H9 (cell line): ENCODE measurements at regions not wholly inside any gene's neighbourhood (a gene's known extent, or its start where the extent isn't known, plus 50 kb on each side); places are given as distances from the start of the nearest gene placed in this dataset.
"Not testable (repeated sequence)": the region's sequence is repeated elsewhere in the genome, so short reads cannot be mapped to it uniquely, and the experiment has no call there.

Experiments used
- DNase-seq: peaks from one replicate; pipeline ENCODE4 v3.0.0-alpha.2; 2017
- H2AFZ ChIP-seq: one replicate; pipeline ENCODE4 v1.6.1; 2013; ENCODE audit warnings: mild to moderate bottlenecking, low read length, control low read depth, moderate library complexity
- H2AK5ac ChIP-seq: 2 replicates; pipeline ENCODE4 v1.6.1; 2013; ENCODE audit warnings: low read length, control low read depth, mixed read lengths; ENCODE audit not compliant: insufficient read length
- H2BK120ac ChIP-seq: one replicate; pipeline ENCODE4 v1.6.1; 2013; ENCODE audit warnings: low read depth, mild to moderate bottlenecking, low read length, control low read depth, inconsistent platforms; ENCODE audit not compliant: poor library complexity, severe bottlenecking
- H2BK12ac ChIP-seq: 2 replicates; pipeline ENCODE4 v1.6.1; 2013; ENCODE audit warnings: low read length, control low read depth, mixed read lengths, low read depth; ENCODE audit not compliant: insufficient read length
- H2BK15ac ChIP-seq: 2 replicates; pipeline ENCODE4 v1.6.1; 2013; ENCODE audit warnings: low read depth, low read length, control low read depth
- H2BK20ac ChIP-seq: one replicate; pipeline ENCODE4 v1.6.1; 2013; ENCODE audit warnings: low read depth, mild to moderate bottlenecking, low read length, control low read depth, inconsistent platforms; ENCODE audit not compliant: poor library complexity, severe bottlenecking
- H2BK5ac ChIP-seq: 2 replicates; pipeline ENCODE4 v1.6.1; 2013; ENCODE audit warnings: low read length, control low read depth, mixed read lengths; ENCODE audit not compliant: insufficient read length
- H3K14ac ChIP-seq: 2 replicates; pipeline ENCODE4 v1.6.1; 2013; ENCODE audit warnings: low read length, control low read depth; ENCODE audit not compliant: insufficient read depth
- H3K18ac ChIP-seq: 2 replicates; pipeline ENCODE4 v1.6.1; 2013; ENCODE audit warnings: low read depth, mild to moderate bottlenecking, mixed read lengths, low read length, control low read depth; ENCODE audit not compliant: insufficient read length
- H3K23ac ChIP-seq: 2 replicates; pipeline ENCODE4 v1.6.1; 2013; ENCODE audit warnings: low read length, control low read depth, mixed read lengths, low read depth; ENCODE audit not compliant: insufficient read length
- H3K23me2 ChIP-seq: 2 replicates; pipeline ENCODE4 v1.6.1; 2013; ENCODE audit warnings: low read depth, mild to moderate bottlenecking, mixed read lengths, low read length, control low read depth; ENCODE audit not compliant: insufficient read length, poor library complexity, severe bottlenecking
- H3K27ac ChIP-seq: 2 replicates; pipeline ENCODE4 v1.5.1; 2013; ENCODE audit warnings: low read length, control low read depth, mixed read lengths, low read depth; ENCODE audit not compliant: insufficient read length
- H3K27me3 ChIP-seq: 2 replicates; pipeline ENCODE4 v1.6.1; 2013; ENCODE audit warnings: low read length, control low read depth, inconsistent platforms; ENCODE audit not compliant: insufficient read depth
- H3K4ac ChIP-seq: 2 replicates; pipeline ENCODE4 v1.6.1; 2013; ENCODE audit warnings: low read depth, mild to moderate bottlenecking, control low read depth, inconsistent platforms, low read length, moderate library complexity
- H3K4me1 ChIP-seq: 2 replicates; pipeline ENCODE4 v1.6.1; 2013; ENCODE audit warnings: low read length, control low read depth, inconsistent platforms; ENCODE audit not compliant: insufficient read depth
- H3K4me2 ChIP-seq: 2 replicates; pipeline ENCODE4 v1.6.1; 2013; ENCODE audit warnings: low read length, control low read depth, mixed read lengths; ENCODE audit not compliant: insufficient read length, insufficient read depth
- H3K56ac ChIP-seq: 2 replicates; pipeline ENCODE4 v1.6.1; 2013; ENCODE audit warnings: low read depth, mild to moderate bottlenecking, mixed read lengths, low read length, control low read depth; ENCODE audit not compliant: insufficient read length
- H3K79me1 ChIP-seq: 2 replicates; pipeline ENCODE4 v1.6.1; 2013; ENCODE audit warnings: low read depth, mild to moderate bottlenecking, moderate library complexity, low read length, control low read depth, inconsistent platforms; ENCODE audit not compliant: insufficient read depth, poor library complexity, severe bottlenecking
- H3K79me2 ChIP-seq: 2 replicates; pipeline ENCODE4 v1.6.1; 2013; ENCODE audit warnings: low read length, control low read depth, inconsistent platforms; ENCODE audit not compliant: insufficient read depth
- H3K9ac ChIP-seq: 2 replicates; pipeline ENCODE4 v1.6.1; 2013; ENCODE audit warnings: low read length, control low read depth, mixed read lengths; ENCODE audit not compliant: insufficient read length; ENCODE audit errors: extremely low read depth
- H3K9me3 ChIP-seq: one replicate; pipeline ENCODE4 v1.6.1; 2013; ENCODE audit warnings: low read depth, low read length, inconsistent platforms; ENCODE audit not compliant: control insufficient read depth
- H3T11ph ChIP-seq: one replicate; pipeline ENCODE4 v1.6.1; 2013; ENCODE audit warnings: mild to moderate bottlenecking, low read length, control low read depth, inconsistent platforms
- H4K20me1 ChIP-seq: one replicate; pipeline ENCODE4 v1.6.1; 2013; ENCODE audit not compliant: control insufficient read depth, insufficient read length, insufficient read depth
- H4K5ac ChIP-seq: 2 replicates; pipeline ENCODE4 v1.6.1; 2013; ENCODE audit warnings: low read depth, mild to moderate bottlenecking, mixed read lengths, low read length, control low read depth; ENCODE audit not compliant: insufficient read length
- H4K8ac ChIP-seq: replicated peaks from 2 replicates; pipeline ENCODE4 v1.6.1; 2013; ENCODE audit warnings: low read length, control low read depth, mixed read lengths, low read depth; ENCODE audit not compliant: insufficient read length
- H4K91ac ChIP-seq: 2 replicates; pipeline ENCODE4 v1.6.1; 2013; ENCODE audit warnings: low read depth, mild to moderate bottlenecking, moderate library complexity, mixed read lengths, low read length, control low read depth; ENCODE audit not compliant: insufficient read length
- H3K27ac Mint-ChIP-seq, 3 experiments: 2 replicates in 2 of 3; 3 replicates in 1 of 3; pipeline ENCODE4 v1.8.0; 2020 to 2021; ENCODE audit warnings: mixed read lengths in 3 of 3, mild to moderate bottlenecking in 1 of 3, moderate library complexity in 1 of 3
- H3K27me3 Mint-ChIP-seq: 2 replicates; pipeline ENCODE4 v1.8.0; 2021; ENCODE audit warnings: low read depth, mild to moderate bottlenecking, moderate library complexity, mixed read lengths
- H3K36me3 Mint-ChIP-seq, 3 experiments: 2 replicates in 2 of 3; 3 replicates in 1 of 3; pipeline ENCODE4 v1.8.0; 2020 to 2021; ENCODE audit warnings: low read depth in 3 of 3, mixed read lengths in 3 of 3; ENCODE audit not compliant: insufficient read depth in 1 of 3
- H3K4me1 Mint-ChIP-seq, 2 experiments: 2 replicates each; pipeline ENCODE4 v1.8.0; 2020; ENCODE audit warnings: mixed read lengths in 2 of 2
- H3K4me3 Mint-ChIP-seq, 2 experiments: 2 replicates in 1 of 2; 3 replicates in 1 of 2; pipeline ENCODE4 v1.8.0; 2020 to 2021; ENCODE audit warnings: mild to moderate bottlenecking in 2 of 2, mixed read lengths in 2 of 2, moderate library complexity in 1 of 2
- H3K9me3 Mint-ChIP-seq, 2 experiments: 2 replicates in 1 of 2; 3 replicates in 1 of 2; pipeline ENCODE4 v1.8.0; 2020; ENCODE audit warnings: mild to moderate bottlenecking in 2 of 2, mixed read lengths in 2 of 2, moderate library complexity in 1 of 2
- WGBS: extraction: QIAGEN DNeasy Blood & Tissue Kit; methylation state at CpG from one replicate; pipeline ENCODE4 v1.1.7; 2013; ENCODE audit warnings: missing lambda C conversion rate, low lambda C conversion rate, mixed read lengths; ENCODE audit not compliant: insufficient read length; ENCODE audit errors: extremely low coverage; 5-methylcytosine and 5-hydroxymethylcytosine counted together

- H3K18ac ChIP-seq, H2BK12ac ChIP-seq, H2BK120ac ChIP-seq, H3K79me2 ChIP-seq, H3K9ac ChIP-seq, H4K8ac ChIP-seq, H3T11ph ChIP-seq, H3K36me3 Mint-ChIP-seq, H4K20me1 ChIP-seq, H3K4me2 ChIP-seq, H2AFZ ChIP-seq, H3K4me1 ChIP-seq, H3K56ac ChIP-seq, H4K5ac ChIP-seq, DNase-seq, H3K27me3 Mint-ChIP-seq, H2BK5ac ChIP-seq, H2AK5ac ChIP-seq, H3K9me3 ChIP-seq, H3K4me1 Mint-ChIP-seq, H3K79me1 ChIP-seq, H2BK20ac ChIP-seq, H3K23ac ChIP-seq, H3K27me3 ChIP-seq, H3K14ac ChIP-seq, H3K23me2 ChIP-seq, H3K4me3 Mint-ChIP-seq, H3K27ac ChIP-seq, H4K91ac ChIP-seq, H2BK15ac ChIP-seq, H3K4ac ChIP-seq, H3K27ac Mint-ChIP-seq: not testable (repeated sequence)
- H3K9me3 Mint-ChIP-seq: peaks cover 2 to 12% of the 10 kb centered on the region in 2 experiments; a peak in 3 of 5 replicates
- WGBS: no CpG with 5 or more reads among the region's 37 CpGs
Measured at GRCh38 chr11:21753244-21753767, 439.6 kb upstream of the ANO5 start.
